SK-N-SH (cell line): ENCODE measurements at regions not wholly inside any gene's neighbourhood (a gene's known extent, or its start where the extent isn't known, plus 50 kb on each side); places are given as distances from the start of the nearest gene placed in this dataset.

Experiments
- CTCF ChIA-PET: fragments of 300-600, 350-600 bp; formaldehyde crosslinking; extraction: SDS; loops from one replicate; lab custom pipeline; 2021; lab: Yijun Ruan, JAX
- POLR2A ChIA-PET: fragments of 350-600 bp; sonication (Branson Sonifier 250); formaldehyde crosslinking; extraction: SDS; loops from one replicate; lab custom pipeline; 2020; ENCODE audit warnings: antibody characterized with exemption, inconsistent platforms; lab: Yijun Ruan, JAX
- DNase-seq: peaks from one replicate; pipeline ENCODE4 v3.0.0; 2012
- H2AFZ ChIP-seq: fragments of 200-600 bp; sonication (generic); 2 replicates; pipeline ENCODE4 v1.8.1; 2016; ENCODE audit warnings: antibody characterized with exemption, mild to moderate bottlenecking, low read depth
- H3F3A ChIP-seq: fragments of 200-600 bp; sonication (generic); replicated peaks from 2 replicates; pipeline ENCODE3; 2016; ENCODE audit warnings: antibody characterized with exemption, mild to moderate bottlenecking; ENCODE audit not compliant: insufficient read depth
- H3K27ac ChIP-seq, 2 experiments: fragments of 200-500 bp in 1 of 2; fragments of 200-600 bp in 1 of 2; sonication (Bioruptor generic) in 1 of 2; sonication (generic), shearing (Covaris generic) in 1 of 2; 2 replicates each; pipeline versions ENCODE4 v1.5.1 to v1.6.1; 2014 to 2016; ENCODE audit warnings: low read depth in 2 of 2, inconsistent platforms in 1 of 2, low read length in 1 of 2, mild to moderate bottlenecking in 1 of 2, mixed read lengths in 1 of 2
- H3K27me3 ChIP-seq: fragments of 200-600 bp; sonication (generic), shearing (Covaris generic); 2 replicates; pipeline ENCODE4 v1.6.1; 2016; ENCODE audit warnings: mixed run types; ENCODE audit not compliant: insufficient read depth
- H3K36me3 ChIP-seq, 2 experiments: fragments of 200-500 bp in 1 of 2; fragments of 200-600 bp in 1 of 2; sonication (Bioruptor generic) in 1 of 2; sonication (generic) in 1 of 2; replicated peaks in 1 of 2; 2 replicates each; pipeline versions ENCODE3 to v1.5.1; 2014 to 2016; ENCODE audit warnings: low read length in 1 of 2, mild to moderate bottlenecking in 1 of 2; ENCODE audit not compliant: insufficient read depth in 2 of 2, control insufficient read depth in 1 of 2
- H3K4me1 ChIP-seq, 2 experiments: fragments of 200-500 bp in 1 of 2; fragments of 200-600 bp in 1 of 2; sonication (Bioruptor generic) in 1 of 2; sonication (generic), shearing (Covaris generic) in 1 of 2; 2 replicates each; pipeline versions ENCODE4 v1.5.1 to v1.6.1; 2014 to 2016; ENCODE audit warnings: low read depth in 1 of 2, low read length in 1 of 2, mixed run types in 1 of 2; ENCODE audit not compliant: insufficient read depth in 2 of 2, control insufficient read depth in 1 of 2
- H3K4me2 ChIP-seq: fragments of 200-600 bp; sonication (generic), shearing (Covaris generic); 2 replicates; pipeline ENCODE4 v1.6.1; 2017; ENCODE audit warnings: mixed run types
- H3K4me3 ChIP-seq, 2 experiments: fragments of 200-500 bp in 1 of 2; fragments of 200-600 bp in 1 of 2; sonication (Bioruptor generic) in 1 of 2; sonication (generic), shearing (Covaris generic) in 1 of 2; 2 replicates each; pipeline versions ENCODE4 v1.5.1 to v1.8.1; 2014 to 2016; ENCODE audit warnings: low read depth in 2 of 2, inconsistent platforms in 1 of 2, low read length in 1 of 2, mild to moderate bottlenecking in 1 of 2, mixed read lengths in 1 of 2, moderate library complexity in 1 of 2
- H3K79me2 ChIP-seq: fragments of 200-600 bp; sonication (generic); 2 replicates; pipeline ENCODE4 v1.8.1; 2017; ENCODE audit warnings: mild to moderate bottlenecking; ENCODE audit not compliant: insufficient read depth
- H3K9ac ChIP-seq: fragments of 200-600 bp; sonication (generic); 2 replicates; pipeline ENCODE4 v1.6.1; 2017; ENCODE audit warnings: mixed run types
- H3K9me2 ChIP-seq: fragments of 200-600 bp; sonication (generic); 2 replicates; pipeline ENCODE4 v1.6.1; 2017; ENCODE audit warnings: mixed run types
- H3K9me3 ChIP-seq: fragments of 200-600 bp; sonication (generic); 2 replicates; pipeline ENCODE4 v1.6.1; 2017; ENCODE audit warnings: mixed run types, mild to moderate bottlenecking, moderate library complexity
- H4K20me1 ChIP-seq: fragments of 200-600 bp; sonication (generic); 2 replicates; pipeline ENCODE4 v1.6.1; 2017; ENCODE audit warnings: mild to moderate bottlenecking, mixed run types; ENCODE audit not compliant: insufficient read depth
- CHD2 ChIP-seq: fragments of 150-350 bp; IDR thresholded peaks from 2 replicates; pipeline ENCODE4 v1.6.1; 2018; ENCODE audit warnings: low read length; ENCODE audit not compliant: partially characterized antibody
- EP300 ChIP-seq, 2 experiments: IDR thresholded peaks; 2 replicates each; pipeline versions ENCODE4 v1.4.0 to v1.6.1; 2012; ENCODE audit warnings: borderline replicate concordance in 1 of 2, low read depth in 1 of 2, low read length in 1 of 2
- FOSL2 ChIP-seq: IDR thresholded peaks from 2 replicates; pipeline ENCODE4 v1.4.0; 2012; ENCODE audit warnings: low read depth, mild to moderate bottlenecking, moderate library complexity, borderline replicate concordance
- JUND ChIP-seq: IDR thresholded peaks from 2 replicates; pipeline ENCODE4 v1.4.0; 2012
- POLR2AphosphoS5 ChIP-seq: IDR thresholded peaks from 2 replicates; pipeline ENCODE4 v1.6.1; 2012; ENCODE audit warnings: low read depth, low read length
- RCOR1 ChIP-seq: fragments of 150-350 bp; IDR thresholded peaks from 2 replicates; pipeline ENCODE4 v1.6.1; 2017; ENCODE audit warnings: antibody characterized with exemption, low read length
- RFX5 ChIP-seq: IDR thresholded peaks from 2 replicates; pipeline ENCODE4 v1.6.1; 2012; ENCODE audit warnings: mild to moderate bottlenecking, improper control_type of control experiment, low read length
- RXRA ChIP-seq: IDR thresholded peaks from 2 replicates; pipeline ENCODE4 v1.4.0; 2012; ENCODE audit warnings: low read depth, mild to moderate bottlenecking, borderline replicate concordance
- TCF12 ChIP-seq: IDR thresholded peaks from 2 replicates; pipeline ENCODE4 v1.4.0; 2012
- YY1 ChIP-seq: IDR thresholded peaks from 2 replicates; pipeline ENCODE4 v1.4.0; 2012; ENCODE audit warnings: low read depth, mild to moderate bottlenecking
- WGBS: methylation state at CpG from one replicate; pipeline ENCODE4 v1.1.6; 2017; ENCODE audit warnings: low lambda C conversion rate; 5-methylcytosine and 5-hydroxymethylcytosine counted together
- TF ChIP-seq, protein P1 (sequence below): IDR thresholded peaks from 2 replicates; pipeline ENCODE4 v1.6.1; 2012; ENCODE audit warnings: mild to moderate bottlenecking, low read depth, low read length, moderate library complexity
- TF ChIP-seq, protein P2 (sequence below): fragments of 200-600 bp; sonication (generic); IDR thresholded peaks from 2 replicates; pipeline ENCODE4 v1.6.1; 2017; ENCODE audit warnings: antibody characterized with exemption, mild to moderate bottlenecking, moderate library complexity

DNA sequence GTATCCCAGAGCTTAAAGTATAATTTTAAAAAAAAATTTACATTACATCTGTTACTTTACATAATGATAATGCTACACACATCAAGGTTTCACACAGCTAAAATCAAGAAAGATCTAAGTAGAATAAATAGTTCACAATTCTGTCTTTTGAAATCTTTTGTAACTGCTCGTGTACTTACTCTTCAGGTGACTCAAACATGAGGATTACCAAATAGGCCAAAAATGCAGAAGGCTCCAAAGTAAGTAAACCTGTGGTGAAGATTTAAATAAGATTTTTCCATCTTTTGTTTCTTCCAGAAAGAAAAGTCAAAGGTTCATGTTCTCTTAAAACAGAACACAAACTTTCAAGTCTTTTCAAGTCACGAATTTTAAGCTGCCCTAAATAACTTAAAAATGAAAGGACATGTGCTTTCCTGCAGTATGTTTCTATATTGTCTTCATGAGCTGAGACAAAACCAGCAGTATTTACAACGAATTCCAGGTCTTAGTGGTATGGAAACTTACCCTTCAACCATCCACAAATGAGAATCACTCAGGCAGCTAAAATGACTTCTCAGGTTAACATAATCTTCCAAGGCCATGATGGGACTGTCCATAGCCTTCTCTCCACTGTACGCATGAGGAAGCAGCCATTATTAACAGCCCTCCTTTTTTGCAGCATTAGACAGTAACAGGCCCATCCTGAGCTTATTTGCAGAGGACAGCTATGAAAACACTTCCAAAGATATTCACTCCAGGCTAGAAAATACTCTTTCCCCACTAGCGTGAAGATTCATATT lies 172.8 kb upstream of the EDNRA start:
- H3K4me2 ChIP-seq: no peak overlapping the region
- peaks cover 0 to 5% of the 10 kb centered on the region in 2 experiments; a peak in 2 of 4 replicates for H3K4me1 ChIP-seq
- TF ChIP-seq, protein P1, sequence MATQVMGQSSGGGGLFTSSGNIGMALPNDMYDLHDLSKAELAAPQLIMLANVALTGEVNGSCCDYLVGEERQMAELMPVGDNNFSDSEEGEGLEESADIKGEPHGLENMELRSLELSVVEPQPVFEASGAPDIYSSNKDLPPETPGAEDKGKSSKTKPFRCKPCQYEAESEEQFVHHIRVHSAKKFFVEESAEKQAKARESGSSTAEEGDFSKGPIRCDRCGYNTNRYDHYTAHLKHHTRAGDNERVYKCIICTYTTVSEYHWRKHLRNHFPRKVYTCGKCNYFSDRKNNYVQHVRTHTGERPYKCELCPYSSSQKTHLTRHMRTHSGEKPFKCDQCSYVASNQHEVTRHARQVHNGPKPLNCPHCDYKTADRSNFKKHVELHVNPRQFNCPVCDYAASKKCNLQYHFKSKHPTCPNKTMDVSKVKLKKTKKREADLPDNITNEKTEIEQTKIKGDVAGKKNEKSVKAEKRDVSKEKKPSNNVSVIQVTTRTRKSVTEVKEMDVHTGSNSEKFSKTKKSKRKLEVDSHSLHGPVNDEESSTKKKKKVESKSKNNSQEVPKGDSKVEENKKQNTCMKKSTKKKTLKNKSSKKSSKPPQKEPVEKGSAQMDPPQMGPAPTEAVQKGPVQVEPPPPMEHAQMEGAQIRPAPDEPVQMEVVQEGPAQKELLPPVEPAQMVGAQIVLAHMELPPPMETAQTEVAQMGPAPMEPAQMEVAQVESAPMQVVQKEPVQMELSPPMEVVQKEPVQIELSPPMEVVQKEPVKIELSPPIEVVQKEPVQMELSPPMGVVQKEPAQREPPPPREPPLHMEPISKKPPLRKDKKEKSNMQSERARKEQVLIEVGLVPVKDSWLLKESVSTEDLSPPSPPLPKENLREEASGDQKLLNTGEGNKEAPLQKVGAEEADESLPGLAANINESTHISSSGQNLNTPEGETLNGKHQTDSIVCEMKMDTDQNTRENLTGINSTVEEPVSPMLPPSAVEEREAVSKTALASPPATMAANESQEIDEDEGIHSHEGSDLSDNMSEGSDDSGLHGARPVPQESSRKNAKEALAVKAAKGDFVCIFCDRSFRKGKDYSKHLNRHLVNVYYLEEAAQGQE: no peak
- TF ChIP-seq JUND (no peak), CHD2 (no peak), RFX5 (no peak), POLR2AphosphoS5 (no peak), RCOR1 (no peak), YY1 (no peak), EP300 (IDR thresholded peaks at IDR 0.05; ENCODE audit: borderline replicate concordance in 1 of 2, low read depth in 1 of 2, low read length in 1 of 2) (no peak), RXRA (no peak), TCF12 (no peak), FOSL2 (no peak)
- TF ChIP-seq, protein P2, sequence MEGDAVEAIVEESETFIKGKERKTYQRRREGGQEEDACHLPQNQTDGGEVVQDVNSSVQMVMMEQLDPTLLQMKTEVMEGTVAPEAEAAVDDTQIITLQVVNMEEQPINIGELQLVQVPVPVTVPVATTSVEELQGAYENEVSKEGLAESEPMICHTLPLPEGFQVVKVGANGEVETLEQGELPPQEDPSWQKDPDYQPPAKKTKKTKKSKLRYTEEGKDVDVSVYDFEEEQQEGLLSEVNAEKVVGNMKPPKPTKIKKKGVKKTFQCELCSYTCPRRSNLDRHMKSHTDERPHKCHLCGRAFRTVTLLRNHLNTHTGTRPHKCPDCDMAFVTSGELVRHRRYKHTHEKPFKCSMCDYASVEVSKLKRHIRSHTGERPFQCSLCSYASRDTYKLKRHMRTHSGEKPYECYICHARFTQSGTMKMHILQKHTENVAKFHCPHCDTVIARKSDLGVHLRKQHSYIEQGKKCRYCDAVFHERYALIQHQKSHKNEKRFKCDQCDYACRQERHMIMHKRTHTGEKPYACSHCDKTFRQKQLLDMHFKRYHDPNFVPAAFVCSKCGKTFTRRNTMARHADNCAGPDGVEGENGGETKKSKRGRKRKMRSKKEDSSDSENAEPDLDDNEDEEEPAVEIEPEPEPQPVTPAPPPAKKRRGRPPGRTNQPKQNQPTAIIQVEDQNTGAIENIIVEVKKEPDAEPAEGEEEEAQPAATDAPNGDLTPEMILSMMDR: no peak
- TF ChIP-seq, all 33 proteins: peak for 0
- Histone ChIP-seq H3K9me2 (no peaks in the 10 kb centered on the region), H3K4me3 (no peak overlapping the region), H3K79me2 (no peaks in the 10 kb centered on the region), H3K36me3 (no peaks in the 10 kb centered on the region), H4K20me1 (no peaks in the 10 kb centered on the region), H3K9me3 (no peaks in the 10 kb centered on the region), H3K27ac (no peak overlapping the region), H2AFZ (no peak overlapping the region), H3K27me3 (no peaks in the 10 kb centered on the region), H3F3A (no peaks in the 10 kb centered on the region), H3K9ac (no peak overlapping the region)
- ChIA-PET CTCF (no interaction called here), POLR2A (no interaction called here)
- 76% methylated on average over 5 of the region's 5 CpGs for WGBS
- DNase-seq: no peak
